ENCODE measurements at regions not wholly inside any gene's neighbourhood (a gene's known extent, or its start where the extent isn't known, plus 50 kb on each side); places are given as distances from the start of the nearest gene placed in this dataset.

- no peak for TF ChIP-seq CREB1 (IDR thresholded peaks at IDR 0.05; ENCODE audit: low read depth)
- no peak for TF ChIP-seq FOXM1 (IDR thresholded peaks at IDR 0.05; ENCODE audit: borderline replicate concordance, low read depth)
- TF ChIP-seq TAF1 (IDR thresholded peaks at IDR 0.05; ENCODE audit: low read depth), result no peak
- no peak for TF ChIP-seq EP300 (IDR thresholded peaks at IDR 0.05; ENCODE audit: borderline replicate concordance)
- TF ChIP-seq REST (IDR thresholded peaks at IDR 0.05; ENCODE audit: low read depth), result no peak
- TF ChIP-seq, protein P1, sequence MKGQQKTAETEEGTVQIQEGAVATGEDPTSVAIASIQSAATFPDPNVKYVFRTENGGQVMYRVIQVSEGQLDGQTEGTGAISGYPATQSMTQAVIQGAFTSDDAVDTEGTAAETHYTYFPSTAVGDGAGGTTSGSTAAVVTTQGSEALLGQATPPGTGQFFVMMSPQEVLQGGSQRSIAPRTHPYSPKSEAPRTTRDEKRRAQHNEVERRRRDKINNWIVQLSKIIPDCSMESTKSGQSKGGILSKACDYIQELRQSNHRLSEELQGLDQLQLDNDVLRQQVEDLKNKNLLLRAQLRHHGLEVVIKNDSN (IDR thresholded peaks at IDR 0.05), result no peak
- no peak for TF ChIP-seq MAX (IDR thresholded peaks at IDR 0.05)
Observed at GRCh38 chr1:219506936-219507335, 106.0 kb downstream of the ZC3H11B start.
